ENCODE measurements at regions not wholly inside any gene's neighbourhood (a gene's known extent, or its start where the extent isn't known, plus 50 kb on each side); places are given as distances from the start of the nearest gene placed in this dataset.

GRCh38 chr3:151560738-151561137 lies 99.9 kb upstream of the IGSF10 start:
- no peak for DNase-seq
- H3K9me3 ChIP-seq (ENCODE audit: insufficient read depth, low read depth) = no peaks in the 10 kb centered on the region
- H4K20me1 ChIP-seq (ENCODE audit: insufficient read depth) = no peaks in the 10 kb centered on the region
- POLR2A ChIA-PET (ENCODE audit: unreplicated experiment) = no interaction called here
- H3K4me2 ChIP-seq = no peak overlapping the region
- H3K79me2 ChIP-seq (ENCODE audit: low read depth) = no peaks in the 10 kb centered on the region
- no peak for TF ChIP-seq EZH2 (IDR thresholded peaks at IDR 0.05; ENCODE audit: low read depth)
- TF ChIP-seq, protein P1, sequence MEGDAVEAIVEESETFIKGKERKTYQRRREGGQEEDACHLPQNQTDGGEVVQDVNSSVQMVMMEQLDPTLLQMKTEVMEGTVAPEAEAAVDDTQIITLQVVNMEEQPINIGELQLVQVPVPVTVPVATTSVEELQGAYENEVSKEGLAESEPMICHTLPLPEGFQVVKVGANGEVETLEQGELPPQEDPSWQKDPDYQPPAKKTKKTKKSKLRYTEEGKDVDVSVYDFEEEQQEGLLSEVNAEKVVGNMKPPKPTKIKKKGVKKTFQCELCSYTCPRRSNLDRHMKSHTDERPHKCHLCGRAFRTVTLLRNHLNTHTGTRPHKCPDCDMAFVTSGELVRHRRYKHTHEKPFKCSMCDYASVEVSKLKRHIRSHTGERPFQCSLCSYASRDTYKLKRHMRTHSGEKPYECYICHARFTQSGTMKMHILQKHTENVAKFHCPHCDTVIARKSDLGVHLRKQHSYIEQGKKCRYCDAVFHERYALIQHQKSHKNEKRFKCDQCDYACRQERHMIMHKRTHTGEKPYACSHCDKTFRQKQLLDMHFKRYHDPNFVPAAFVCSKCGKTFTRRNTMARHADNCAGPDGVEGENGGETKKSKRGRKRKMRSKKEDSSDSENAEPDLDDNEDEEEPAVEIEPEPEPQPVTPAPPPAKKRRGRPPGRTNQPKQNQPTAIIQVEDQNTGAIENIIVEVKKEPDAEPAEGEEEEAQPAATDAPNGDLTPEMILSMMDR (conservative IDR thresholded peaks at IDR 0.05) = no peak
- no peaks in the 10 kb centered on the region for H3K4me1 ChIP-seq (replicated peaks; ENCODE audit: insufficient read depth)
- H3F3A ChIP-seq (ENCODE audit: insufficient read depth, low read depth) = no peaks in the 10 kb centered on the region
- H3K9me2 ChIP-seq (ENCODE audit: insufficient read depth) = no peaks in the 10 kb centered on the region
- no peak overlapping the region for H3K4me3 ChIP-seq
- no peaks in the 10 kb centered on the region for H3K36me3 ChIP-seq (ENCODE audit: low read depth)
- intact Hi-C loops (cut with micrococcal nuclease; ENCODE audit: unreplicated experiment) = no loop called here
- H3K27ac ChIP-seq = no peak overlapping the region
- H3K27me3 ChIP-seq (ENCODE audit: insufficient read depth, low read depth) = no peaks in the 10 kb centered on the region
- BruUV-seq (replicated peaks) = no TSS peak
- H2AFZ ChIP-seq = no peak overlapping the region
- CTCF ChIA-PET = no interaction called here

DNA sequence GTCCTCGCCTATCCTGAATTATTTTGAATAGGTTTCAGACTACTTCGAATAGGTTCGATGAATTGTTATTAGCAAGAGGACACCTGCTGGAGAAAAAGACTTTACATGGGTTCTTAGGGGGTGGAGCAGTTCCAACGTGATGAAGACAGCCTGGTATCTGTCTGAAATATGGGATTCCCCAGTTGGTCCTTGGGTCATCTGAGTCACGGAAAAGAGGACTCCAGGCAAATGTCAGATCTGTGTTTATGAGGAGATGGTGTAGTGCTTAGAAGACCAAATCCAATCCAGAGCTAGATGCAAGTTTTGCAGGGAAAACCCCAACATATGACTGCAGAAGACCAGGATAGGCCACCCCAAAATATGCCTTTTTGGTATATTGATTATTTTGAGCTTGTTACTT lies 98.9 kb upstream of the IGSF10 start:
- TF ChIP-seq, protein P1 (conservative IDR thresholded peaks at IDR 0.05) = no peak
- TF ChIP-seq EZH2 (IDR thresholded peaks at IDR 0.05; ENCODE audit: low read depth) = no peak
- no peaks in the 10 kb centered on the region for H3K36me3 ChIP-seq (ENCODE audit: low read depth)
- H3K4me1 ChIP-seq (replicated peaks; ENCODE audit: insufficient read depth) = no peaks in the 10 kb centered on the region
- no peak overlapping the region for H3K4me3 ChIP-seq
- H3K27ac ChIP-seq = no peak overlapping the region
- no TSS peak for BruUV-seq (replicated peaks)
- POLR2A ChIA-PET (ENCODE audit: unreplicated experiment) = no interaction called here
- no peaks in the 10 kb centered on the region for H3K27me3 ChIP-seq (ENCODE audit: insufficient read depth, low read depth)
- H2AFZ ChIP-seq = no peak overlapping the region
- DNase-seq = no peak
- no peaks in the 10 kb centered on the region for H3F3A ChIP-seq (ENCODE audit: insufficient read depth, low read depth)
- H4K20me1 ChIP-seq (ENCODE audit: insufficient read depth) = no peaks in the 10 kb centered on the region
- H3K9me3 ChIP-seq (ENCODE audit: insufficient read depth, low read depth) = no peaks in the 10 kb centered on the region
- intact Hi-C loops (cut with micrococcal nuclease; ENCODE audit: unreplicated experiment) = no loop called here
- CTCF ChIA-PET = no interaction called here
- H3K9me2 ChIP-seq (ENCODE audit: insufficient read depth) = no peaks in the 10 kb centered on the region
- H3K4me2 ChIP-seq = no peak overlapping the region
- H3K79me2 ChIP-seq (ENCODE audit: low read depth) = no peaks in the 10 kb centered on the region

DNA sequence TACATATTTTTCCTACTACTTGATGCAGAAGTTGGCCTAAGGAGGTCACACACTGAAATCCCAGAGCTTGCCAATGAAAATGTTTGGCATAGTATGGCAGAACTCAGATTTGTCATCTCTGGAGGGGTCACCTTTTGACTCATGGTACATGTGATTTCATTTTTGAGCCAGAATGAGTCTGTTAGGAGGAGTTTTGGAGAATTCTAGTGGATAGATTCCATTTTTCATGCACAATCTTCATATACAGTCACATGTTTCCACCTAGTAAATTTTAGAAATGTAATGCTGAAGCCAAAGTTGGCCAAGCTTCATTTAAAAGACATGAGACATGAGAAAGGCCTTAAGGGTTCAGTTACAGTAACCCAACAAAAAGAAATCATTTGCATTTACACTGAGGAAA lies 97.8 kb upstream of the IGSF10 start:
- POLR2A ChIA-PET (ENCODE audit: unreplicated experiment) = no interaction called here

More for the DNA sequence above, 97.8 kb upstream of the IGSF10 start:
- intact Hi-C loops (cut with micrococcal nuclease; ENCODE audit: unreplicated experiment) = no loop called here
- H3K27me3 ChIP-seq (ENCODE audit: insufficient read depth, low read depth) = no peaks in the 10 kb centered on the region
- H3K9me3 ChIP-seq (ENCODE audit: insufficient read depth, low read depth) = no peaks in the 10 kb centered on the region
- H2AFZ ChIP-seq = no peak overlapping the region
- no peak overlapping the region for H3K4me2 ChIP-seq
- TF ChIP-seq, protein P1 (conservative IDR thresholded peaks at IDR 0.05) = no peak
- TF ChIP-seq EZH2 (IDR thresholded peaks at IDR 0.05; ENCODE audit: low read depth) = no peak
- H3K27ac ChIP-seq = no peak overlapping the region
- H4K20me1 ChIP-seq (ENCODE audit: insufficient read depth) = no peaks in the 10 kb centered on the region
- BruUV-seq (replicated peaks) = no TSS peak
- CTCF ChIA-PET = no interaction called here
- no peaks in the 10 kb centered on the region for H3F3A ChIP-seq (ENCODE audit: insufficient read depth, low read depth)
- no peaks in the 10 kb centered on the region for H3K79me2 ChIP-seq (ENCODE audit: low read depth)
- no peak overlapping the region for H3K4me3 ChIP-seq
- DNase-seq = no peak
- no peaks in the 10 kb centered on the region for H3K9me2 ChIP-seq (ENCODE audit: insufficient read depth)
- H3K36me3 ChIP-seq (ENCODE audit: low read depth) = no peaks in the 10 kb centered on the region
- H3K4me1 ChIP-seq (replicated peaks; ENCODE audit: insufficient read depth) = no peaks in the 10 kb centered on the region

Data from PC-9 (cell line).